WTC11 (cell line): ENCODE measurements at regions not wholly inside any gene's neighbourhood (a gene's known extent, or its start where the extent isn't known, plus 50 kb on each side); places are given as distances from the start of the nearest gene placed in this dataset.

ENCODE experiments used
- ATF3 ChIP-seq: sonication (generic); formaldehyde crosslinking; conservative IDR thresholded peaks from 2 replicates; pipeline ENCODE4 v1.8.1; 2022; ENCODE audit warnings: mild to moderate bottlenecking, missing genetic modification reagents
- CTCF ChIP-seq: fragments of 200-600 bp; IDR thresholded peaks from 2 replicates; pipeline ENCODE4 v1.8.0; 2022; ENCODE audit warnings: antibody characterized with exemption
- ETV6 ChIP-seq: sonication (generic); formaldehyde crosslinking; IDR thresholded peaks from 2 replicates; pipeline ENCODE4 v1.8.1; 2022; ENCODE audit warnings: mild to moderate bottlenecking, missing genetic modification reagents
- GABPB1 ChIP-seq: sonication (generic); formaldehyde crosslinking; IDR thresholded peaks from 2 replicates; pipeline ENCODE4 v1.8.1; 2023; ENCODE audit warnings: mild to moderate bottlenecking, missing genetic modification reagents
- MAX ChIP-seq: sonication (generic); formaldehyde crosslinking; IDR thresholded peaks from 2 replicates; pipeline ENCODE4 v1.8.0; 2022; ENCODE audit warnings: mild to moderate bottlenecking, missing genetic modification reagents

GRCh38 chr4:62814510-62815047 is 1594.7 kb downstream of the TECRL start:
- no peak for TF ChIP-seq MAX (CRISPR knock-in tag)
- no peak for TF ChIP-seq CTCF
- TF ChIP-seq GABPB1: no peak
- no peak for TF ChIP-seq ETV6 (CRISPR knock-in tag)
- TF ChIP-seq ATF3 (CRISPR knock-in tag): no peak
